Left ventricle myocardium inferior (tissue), 1 donor: ENCODE measurements at regions not wholly inside any gene's neighbourhood (a gene's known extent, or its start where the extent isn't known, plus 50 kb on each side); places are given as distances from the start of the nearest gene placed in this dataset.

Experiments
- DNase-seq: peaks from one replicate; pipeline ENCODE4 v3.0.0-alpha.2; 2020
- H3K27ac ChIP-seq: fragments of 200-600 bp; replicated peaks from 2 replicates; pipeline ENCODE4 v1.8.0; 2021
- H3K27me3 ChIP-seq: fragments of 200-600 bp; 2 replicates; pipeline ENCODE4 v1.8.0; 2021; ENCODE audit warnings: low read depth
- H3K36me3 ChIP-seq: fragments of 200-600 bp; 2 replicates; pipeline ENCODE4 v1.8.0; 2021
- H3K4me1 ChIP-seq: fragments of 200-600 bp; 2 replicates; pipeline ENCODE4 v1.8.0; 2021
- H3K4me3 ChIP-seq: fragments of 200-600 bp; 2 replicates; pipeline ENCODE4 v1.8.0; 2021; ENCODE audit warnings: mild to moderate bottlenecking, moderate library complexity
- H3K9me3 ChIP-seq: fragments of 200-600 bp; replicated peaks from 2 replicates; pipeline ENCODE4 v1.8.0; 2021
- CTCF ChIP-seq: fragments of 200-600 bp; IDR thresholded peaks from 2 replicates; pipeline ENCODE4 v1.8.0; 2021; ENCODE audit warnings: antibody characterized with exemption, mild to moderate bottlenecking, borderline replicate concordance
- intact Hi-C: fragments of 100-400 bp; cut with micrococcal nuclease; formaldehyde crosslinking; loops from one replicate; pipeline ENCODE4 v1.11.0; 2022
- donor health status: DM: no; HTN: yes; CAD: no; lungs with severe emphysema.

GRCh38 chr7:13826752-13827151, 162.7 kb downstream of the ETV1 start:
- intact Hi-C loops: no loop called here
- Histone ChIP-seq H3K4me3 (no peak overlapping the region), H3K4me1 (peaks cover 10% of the 10 kb centered on the region), H3K27ac (no peak overlapping the region), H3K27me3 (no peaks in the 10 kb centered on the region), H3K36me3 (no peaks in the 10 kb centered on the region), H3K9me3 (no peaks in the 10 kb centered on the region)
- no peak for DNase-seq
- no peak for TF ChIP-seq CTCF

- intact Hi-C loops: no loop called here
- Histone ChIP-seq H3K4me1 (peaks cover 10% of the 10 kb centered on the region), H3K9me3 (no peaks in the 10 kb centered on the region), H3K36me3 (no peaks in the 10 kb centered on the region), H3K27me3 (no peaks in the 10 kb centered on the region), H3K27ac (no peak overlapping the region), H3K4me3 (no peak overlapping the region)
- TF ChIP-seq CTCF: no peak
- no peak for DNase-seq
Observed at GRCh38 chr7:13827716-13828115, 161.8 kb downstream of the ETV1 start.

GRCh38 chr7:13829231-13829630, 160.2 kb downstream of the ETV1 start:
- H3K4me3 ChIP-seq: no peak overlapping the region
- no peaks in the 10 kb centered on the region for H3K36me3 ChIP-seq
- DNase-seq: no peak
- no peak overlapping the region for H3K27ac ChIP-seq
- no peaks in the 10 kb centered on the region for H3K27me3 ChIP-seq
- H3K4me1 ChIP-seq: peaks cover 10% of the 10 kb centered on the region
- no peak for TF ChIP-seq CTCF
- intact Hi-C loops: no loop called here
- no peaks in the 10 kb centered on the region for H3K9me3 ChIP-seq

- H3K36me3 ChIP-seq: no peaks in the 10 kb centered on the region
- H3K4me1 ChIP-seq: peaks cover 10% of the 10 kb centered on the region
- TF ChIP-seq CTCF: no peak
- no peak overlapping the region for H3K27ac ChIP-seq
- H3K9me3 ChIP-seq: no peaks in the 10 kb centered on the region
- DNase-seq: no peak
- no peaks in the 10 kb centered on the region for H3K27me3 ChIP-seq
- intact Hi-C loops: no loop called here
- H3K4me3 ChIP-seq: no peak overlapping the region
Observed at GRCh38 chr7:13829914-13830900, 159.3 kb downstream of the ETV1 start.

- Histone ChIP-seq H3K9me3 (no peaks in the 10 kb centered on the region), H3K36me3 (no peaks in the 10 kb centered on the region), H3K4me3 (no peak overlapping the region), H3K27ac (no peak overlapping the region), H3K4me1 (peaks cover 10% of the 10 kb centered on the region), H3K27me3 (no peaks in the 10 kb centered on the region)
- intact Hi-C loops: no loop called here
- DNase-seq: no peak
- no peak for TF ChIP-seq CTCF
Observed at GRCh38 chr7:13832346-13832745, 157.1 kb downstream of the ETV1 start.
